Suprapubic skin (tissue), 4 donors: ENCODE measurements at regions not wholly inside any gene's neighbourhood (a gene's known extent, or its start where the extent isn't known, plus 50 kb on each side); places are given as distances from the start of the nearest gene placed in this dataset.

Experiments used
- DNase-seq, 2 donors: peaks; one replicate each; pipeline ENCODE4 v3.0.0-alpha.2; 2019; ENCODE audit warnings: low spot score in 2 of 2
- H3K27ac ChIP-seq: fragments of 200-600 bp; sonication (generic); one replicate; pipeline ENCODE4 v1.5.1; 2019
- H3K27me3 ChIP-seq: fragments of 200-600 bp; sonication (generic); one replicate; pipeline ENCODE4 v1.5.1; 2019
- H3K36me3 ChIP-seq: fragments of 200-600 bp; sonication (generic); one replicate; pipeline ENCODE4 v1.5.1; 2019
- H3K4me1 ChIP-seq: fragments of 200-600 bp; sonication (generic); one replicate; pipeline ENCODE4 v1.5.1; 2019
- H3K4me3 ChIP-seq: fragments of 200-600 bp; sonication (generic); one replicate; pipeline ENCODE4 v1.5.1; 2019; ENCODE audit warnings: mild to moderate bottlenecking
- H3K9me3 ChIP-seq: fragments of 200-600 bp; sonication (generic); one replicate; pipeline ENCODE4 v1.5.1; 2019
- EP300 ChIP-seq: sonication (generic); formaldehyde crosslinking; IDR thresholded peaks from one replicate; pipeline ENCODE4 v1.6.1; 2017; ENCODE audit warnings: antibody characterized with exemption
- POLR2A ChIP-seq, 2 donors: fragments of 450-650 bp; IDR thresholded peaks; one replicate each; pipeline ENCODE4 v1.6.1; 2017; ENCODE audit warnings: antibody characterized with exemption in 2 of 2, mild to moderate bottlenecking in 2 of 2, moderate library complexity in 2 of 2
- POLR2AphosphoS5 ChIP-seq, 3 donors: sonication (generic); formaldehyde crosslinking; IDR thresholded peaks; one replicate each; pipeline ENCODE4 v1.6.1; 2017; ENCODE audit warnings: antibody characterized with exemption in 3 of 3
- WGBS: methylation state at CpG from one replicate; pipeline ENCODE4 v1.1.5; 2018; 5-methylcytosine and 5-hydroxymethylcytosine counted together
- TF ChIP-seq, protein P1 (sequence below), 2 donors: fragments of 200-600 bp in 1 of 2; fragments of 450-650 bp in 1 of 2; sonication (generic) in 1 of 2; IDR thresholded peaks; one replicate each; pipeline ENCODE4 v1.5.1; 2016 to 2019; ENCODE audit warnings: antibody characterized with exemption in 2 of 2, mild to moderate bottlenecking in 1 of 2, moderate library complexity in 1 of 2

- no peak for TF ChIP-seq EP300
Measured at GRCh38 chr6:14983599-14984518, 262.0 kb upstream of the JARID2 start.

DNA sequence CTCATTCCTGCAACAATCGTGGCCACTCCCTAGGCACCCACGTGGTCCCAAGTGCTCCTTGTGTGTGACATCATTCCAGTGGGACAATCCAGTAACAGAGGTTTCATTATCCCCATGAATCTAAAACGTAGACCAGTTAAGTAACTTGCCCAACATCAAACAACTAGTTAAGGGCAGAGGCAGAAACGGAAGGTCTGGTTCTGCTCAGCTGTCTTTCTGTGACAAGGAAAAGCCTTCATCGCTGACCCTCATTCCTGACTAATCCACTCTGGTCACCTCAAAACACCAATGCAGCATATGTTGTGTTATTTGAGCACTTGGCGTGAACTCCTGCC lies 261.4 kb upstream of the JARID2 start:
- no peak overlapping the region for H3K27ac ChIP-seq
- no peak for TF ChIP-seq POLR2AphosphoS5 (IDR thresholded peaks at IDR 0.05)
- TF ChIP-seq EP300: no peak
- TF ChIP-seq POLR2A (IDR thresholded peaks at IDR 0.05): no peak
- TF ChIP-seq, protein P1, sequence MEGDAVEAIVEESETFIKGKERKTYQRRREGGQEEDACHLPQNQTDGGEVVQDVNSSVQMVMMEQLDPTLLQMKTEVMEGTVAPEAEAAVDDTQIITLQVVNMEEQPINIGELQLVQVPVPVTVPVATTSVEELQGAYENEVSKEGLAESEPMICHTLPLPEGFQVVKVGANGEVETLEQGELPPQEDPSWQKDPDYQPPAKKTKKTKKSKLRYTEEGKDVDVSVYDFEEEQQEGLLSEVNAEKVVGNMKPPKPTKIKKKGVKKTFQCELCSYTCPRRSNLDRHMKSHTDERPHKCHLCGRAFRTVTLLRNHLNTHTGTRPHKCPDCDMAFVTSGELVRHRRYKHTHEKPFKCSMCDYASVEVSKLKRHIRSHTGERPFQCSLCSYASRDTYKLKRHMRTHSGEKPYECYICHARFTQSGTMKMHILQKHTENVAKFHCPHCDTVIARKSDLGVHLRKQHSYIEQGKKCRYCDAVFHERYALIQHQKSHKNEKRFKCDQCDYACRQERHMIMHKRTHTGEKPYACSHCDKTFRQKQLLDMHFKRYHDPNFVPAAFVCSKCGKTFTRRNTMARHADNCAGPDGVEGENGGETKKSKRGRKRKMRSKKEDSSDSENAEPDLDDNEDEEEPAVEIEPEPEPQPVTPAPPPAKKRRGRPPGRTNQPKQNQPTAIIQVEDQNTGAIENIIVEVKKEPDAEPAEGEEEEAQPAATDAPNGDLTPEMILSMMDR (IDR thresholded peaks at IDR 0.05): no peak
- WGBS: 50% methylated on average over 6 of the region's 6 CpGs
- DNase-seq: no peak
- no peaks in the 10 kb centered on the region for H3K27me3 ChIP-seq
- no peaks in the 10 kb centered on the region for H3K9me3 ChIP-seq
- no peak overlapping the region for H3K4me3 ChIP-seq
- H3K4me1 ChIP-seq: peaks cover 7% of the 10 kb centered on the region
- no peaks in the 10 kb centered on the region for H3K36me3 ChIP-seq

More at GRCh38 chr6:14983599-14984518, 262.0 kb upstream of the JARID2 start:
- Histone ChIP-seq H3K36me3 (no peaks in the 10 kb centered on the region), H3K27me3 (no peaks in the 10 kb centered on the region), H3K4me1 (peaks cover 7% of the 10 kb centered on the region), H3K9me3 (no peaks in the 10 kb centered on the region), H3K27ac (no peak overlapping the region), H3K4me3 (no peak overlapping the region)
- 62% methylated on average over 5 of the region's 5 CpGs for WGBS
- DNase-seq: no peak

DNA sequence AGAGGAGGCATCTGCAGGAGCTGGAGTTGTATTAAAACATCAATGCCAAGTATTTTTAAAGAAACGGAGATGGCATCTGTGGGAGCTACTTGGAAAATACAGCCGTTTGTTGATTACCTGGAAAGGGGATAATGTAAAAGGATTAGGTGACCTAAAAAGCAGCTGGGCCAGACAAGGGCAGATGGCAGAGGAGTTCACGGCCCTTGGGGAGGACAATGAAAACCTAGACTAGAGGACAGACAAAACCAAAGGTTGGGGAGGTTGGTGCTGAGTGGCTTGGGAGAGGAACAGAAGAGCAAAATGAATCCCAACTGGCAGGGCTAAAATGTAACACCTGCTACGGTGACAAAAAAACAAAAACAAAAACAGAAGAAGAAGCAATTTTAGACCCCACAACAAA lies 260.5 kb upstream of the JARID2 start:
- H3K4me3 ChIP-seq: no peak overlapping the region
- no peak for TF ChIP-seq EP300
- no peak for TF ChIP-seq POLR2AphosphoS5 (IDR thresholded peaks at IDR 0.05)
- TF ChIP-seq POLR2A (IDR thresholded peaks at IDR 0.05): no peak
- TF ChIP-seq, protein P1 (IDR thresholded peaks at IDR 0.05): no peak
- H3K4me1 ChIP-seq: peaks cover 7% of the 10 kb centered on the region
- no peaks in the 10 kb centered on the region for H3K36me3 ChIP-seq
- DNase-seq: no peak
- no peaks in the 10 kb centered on the region for H3K9me3 ChIP-seq
- 91% methylated on average over 4 of the region's 4 CpGs for WGBS
- no peak overlapping the region for H3K27ac ChIP-seq
- H3K27me3 ChIP-seq: no peaks in the 10 kb centered on the region

DNA sequence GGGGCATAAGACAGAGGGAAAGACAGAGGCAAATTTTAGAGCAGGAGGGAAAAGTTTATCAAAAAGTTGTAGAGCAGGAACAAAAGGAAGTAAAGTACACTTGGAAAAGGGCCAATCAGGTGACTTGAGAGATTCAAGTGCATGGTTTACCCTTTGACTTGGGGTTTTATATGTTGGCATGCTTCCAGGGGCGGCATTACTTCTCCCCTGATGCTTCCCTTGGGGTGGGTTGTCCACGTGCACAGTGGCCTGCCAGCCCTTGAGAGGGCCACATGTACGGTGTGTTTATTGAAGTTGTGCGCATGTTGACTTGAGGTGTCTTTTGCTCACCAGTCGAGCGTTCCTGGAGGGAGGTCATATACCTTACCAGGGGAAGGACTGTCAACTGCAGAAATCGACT lies 259.5 kb upstream of the JARID2 start:
- Histone ChIP-seq H3K36me3 (no peaks in the 10 kb centered on the region), H3K27me3 (no peaks in the 10 kb centered on the region), H3K27ac (no peak overlapping the region), H3K4me3 (no peak overlapping the region), H3K9me3 (no peaks in the 10 kb centered on the region), H3K4me1 (peaks cover 7% of the 10 kb centered on the region)
- TF ChIP-seq, protein P1 (IDR thresholded peaks at IDR 0.05): no peak
- TF ChIP-seq POLR2A (IDR thresholded peaks at IDR 0.05) (no peak), EP300 (no peak), POLR2AphosphoS5 (IDR thresholded peaks at IDR 0.05) (no peak)
- 86% methylated on average over 7 of the region's 7 CpGs for WGBS
- no peak for DNase-seq

- 85% methylated on average over 4 of the region's 4 CpGs for WGBS
- no peak for TF ChIP-seq POLR2AphosphoS5 (IDR thresholded peaks at IDR 0.05)
- TF ChIP-seq POLR2A (IDR thresholded peaks at IDR 0.05): no peak
- TF ChIP-seq, protein P1 (IDR thresholded peaks at IDR 0.05): no peak
- no peak for TF ChIP-seq EP300
- Histone ChIP-seq H3K4me1 (peaks cover 7% of the 10 kb centered on the region), H3K27me3 (no peaks in the 10 kb centered on the region), H3K36me3 (no peaks in the 10 kb centered on the region), H3K9me3 (no peaks in the 10 kb centered on the region), H3K4me3 (no peak overlapping the region), H3K27ac (no peak overlapping the region)
- DNase-seq: no peak
Measured at GRCh38 chr6:14987490-14987889, 258.4 kb upstream of the JARID2 start.
